ENCODE measurements at regions not wholly inside any gene's neighbourhood (a gene's known extent, or its start where the extent isn't known, plus 50 kb on each side); places are given as distances from the start of the nearest gene placed in this dataset.

GRCh38 chr9:113785334-113785733 lies 90.8 kb upstream of the ZNF618 start:
- no peaks in the 10 kb centered on the region for H3K27me3 ChIP-seq
- no peak overlapping the region for H3K27ac ChIP-seq
- TF ChIP-seq POLR2AphosphoS5 (IDR thresholded peaks at IDR 0.05; ENCODE audit: insufficient read depth in 1 of 2, low read depth in 1 of 2): no peak
- TF ChIP-seq CTCF (IDR thresholded peaks at IDR 0.05): no peak
- no peak for TF ChIP-seq POLR2A (IDR thresholded peaks at IDR 0.05)
- no peak overlapping the region for H3K4me3 ChIP-seq
- H3K4me1 ChIP-seq: no peaks in the 10 kb centered on the region
- no peak for DNase-seq (ENCODE audit: extremely low spot score in 2 of 2)
- no peaks in the 10 kb centered on the region for H3K36me3 ChIP-seq
- no peaks in the 10 kb centered on the region for H3K9me3 ChIP-seq
- intact Hi-C loops (cut with DNase I): no loop called here

GRCh38 chr9:113786071-113786470 lies 90.0 kb upstream of the ZNF618 start:
- TF ChIP-seq POLR2A (IDR thresholded peaks at IDR 0.05) (no peak), CTCF (IDR thresholded peaks at IDR 0.05) (no peak), POLR2AphosphoS5 (IDR thresholded peaks at IDR 0.05; ENCODE audit: insufficient read depth in 1 of 2, low read depth in 1 of 2) (no peak)
- H3K9me3 ChIP-seq: no peaks in the 10 kb centered on the region
- no peaks in the 10 kb centered on the region for H3K36me3 ChIP-seq
- intact Hi-C loops (cut with DNase I): no loop called here
- no peaks in the 10 kb centered on the region for H3K4me1 ChIP-seq
- no peak for DNase-seq (ENCODE audit: extremely low spot score in 2 of 2)
- no peak overlapping the region for H3K4me3 ChIP-seq
- H3K27ac ChIP-seq: no peak overlapping the region
- no peaks in the 10 kb centered on the region for H3K27me3 ChIP-seq

GRCh38 chr9:113787871-113788270 lies 88.2 kb upstream of the ZNF618 start:
- Histone ChIP-seq H3K27ac (no peak overlapping the region), H3K9me3 (no peaks in the 10 kb centered on the region), H3K4me1 (no peaks in the 10 kb centered on the region), H3K4me3 (no peak overlapping the region), H3K27me3 (no peaks in the 10 kb centered on the region), H3K36me3 (no peaks in the 10 kb centered on the region)
- DNase-seq (ENCODE audit: extremely low spot score in 2 of 2): no peak
- intact Hi-C loops (cut with DNase I): no loop called here
- TF ChIP-seq POLR2A (IDR thresholded peaks at IDR 0.05) (no peak), CTCF (IDR thresholded peaks at IDR 0.05) (no peak), POLR2AphosphoS5 (IDR thresholded peaks at IDR 0.05; ENCODE audit: insufficient read depth in 1 of 2, low read depth in 1 of 2) (no peak)

GRCh38 chr9:113788616-113789330 lies 87.3 kb upstream of the ZNF618 start:
- no peak for TF ChIP-seq POLR2AphosphoS5 (IDR thresholded peaks at IDR 0.05; ENCODE audit: insufficient read depth in 1 of 2, low read depth in 1 of 2)
- TF ChIP-seq CTCF (IDR thresholded peaks at IDR 0.05): no peak
- TF ChIP-seq POLR2A (IDR thresholded peaks at IDR 0.05): no peak
- Histone ChIP-seq H3K27ac (no peak overlapping the region), H3K36me3 (no peaks in the 10 kb centered on the region), H3K4me3 (no peak overlapping the region), H3K4me1 (no peaks in the 10 kb centered on the region), H3K27me3 (no peaks in the 10 kb centered on the region), H3K9me3 (no peaks in the 10 kb centered on the region)
- intact Hi-C loops (cut with DNase I): no loop called here
- no peak for DNase-seq (ENCODE audit: extremely low spot score in 2 of 2)

GRCh38 chr9:113790093-113790492 lies 86.0 kb upstream of the ZNF618 start:
- intact Hi-C loops (cut with DNase I): no loop called here
- no peaks in the 10 kb centered on the region for H3K9me3 ChIP-seq
- H3K4me3 ChIP-seq: no peak overlapping the region
- no peaks in the 10 kb centered on the region for H3K36me3 ChIP-seq
- DNase-seq (ENCODE audit: extremely low spot score in 2 of 2): no peak
- no peak overlapping the region for H3K27ac ChIP-seq
- TF ChIP-seq POLR2AphosphoS5 (IDR thresholded peaks at IDR 0.05; ENCODE audit: insufficient read depth in 1 of 2, low read depth in 1 of 2) (no peak), CTCF (IDR thresholded peaks at IDR 0.05) (no peak), POLR2A (IDR thresholded peaks at IDR 0.05) (no peak)
- H3K4me1 ChIP-seq: no peaks in the 10 kb centered on the region
- H3K27me3 ChIP-seq: no peaks in the 10 kb centered on the region
